SK-N-SH treated with all-trans-retinoic acid at 6 μM for 48 hours (cell line): ENCODE measurements at regions not wholly inside any gene's neighbourhood (a gene's known extent, or its start where the extent isn't known, plus 50 kb on each side); places are given as distances from the start of the nearest gene placed in this dataset.

Experiments
- ATAC-seq: fragments of 200-7000 bp; cut with Tn5 transposase; 3 replicates; pipeline ENCODE4 v1.9.1; 2020; ENCODE audit warnings: mild to moderate bottlenecking, moderate library complexity
- ARNTL ChIP-seq: fragments of 450-650 bp; formaldehyde crosslinking; IDR thresholded peaks from 2 replicates; pipeline ENCODE4 v1.5.0; 2020; ENCODE audit warnings: low read depth, mild to moderate bottlenecking, moderate library complexity, borderline replicate concordance
- BACH2 ChIP-seq: fragments of 250-450 bp; sonication (Bioruptor Pico); IDR thresholded peaks from 2 replicates; pipeline ENCODE4 v1.9.0; 2021; ENCODE audit warnings: mild to moderate bottlenecking, borderline replicate concordance
- CSDC2 ChIP-seq: fragments of 250-450 bp; sonication (Bioruptor Pico); IDR thresholded peaks from 2 replicates; pipeline ENCODE4 v1.5.0; 2020; ENCODE audit warnings: mild to moderate bottlenecking, moderate library complexity
- ESRRG ChIP-seq: fragments of 250-450 bp; sonication (Bioruptor Pico); IDR thresholded peaks from 2 replicates; pipeline ENCODE4 v1.6.1; 2021; ENCODE audit warnings: mild to moderate bottlenecking
- GLIS3 ChIP-seq: fragments of 250-450 bp; sonication (Bioruptor Pico); IDR thresholded peaks from 2 replicates; pipeline ENCODE4 v1.5.0; 2020; ENCODE audit warnings: mild to moderate bottlenecking, moderate library complexity
- ISL1 ChIP-seq: fragments of 250-450 bp; sonication (Bioruptor Pico); IDR thresholded peaks from 2 replicates; pipeline ENCODE4 v2.1.2; 2022; ENCODE audit warnings: mild to moderate bottlenecking, moderate library complexity
- OSR1 ChIP-seq: fragments of 250-450 bp; sonication (Bioruptor Pico); IDR thresholded peaks from 2 replicates; pipeline ENCODE4 v1.8.0; 2022; ENCODE audit warnings: moderate library complexity, mild to moderate bottlenecking, inconsistent platforms
- PPARA ChIP-seq: fragments of 250-450 bp; sonication (Bioruptor Pico); IDR thresholded peaks from 2 replicates; pipeline ENCODE4 v1.5.0; 2020; ENCODE audit warnings: mild to moderate bottlenecking, borderline replicate concordance
- RARB ChIP-seq: fragments of 250-450 bp; sonication (Bioruptor Pico); IDR thresholded peaks from 2 replicates; pipeline ENCODE4 v1.8.0; 2021; ENCODE audit warnings: mild to moderate bottlenecking, moderate library complexity
- SNAI2 ChIP-seq: fragments of 250-450 bp; sonication (Bioruptor Pico); IDR thresholded peaks from 2 replicates; pipeline ENCODE4 v1.5.0; 2020; ENCODE audit warnings: mild to moderate bottlenecking, moderate library complexity
- TCF4 ChIP-seq: fragments of 250-450 bp; sonication (Bioruptor Pico); IDR thresholded peaks from 2 replicates; pipeline ENCODE4 v1.8.0; 2021; ENCODE audit warnings: mild to moderate bottlenecking, moderate library complexity, borderline replicate concordance
- TOX ChIP-seq: fragments of 250-450 bp; sonication (Bioruptor Pico); IDR thresholded peaks from 2 replicates; pipeline ENCODE4 v1.8.0; 2021; ENCODE audit warnings: mild to moderate bottlenecking, moderate library complexity, borderline replicate concordance
- ZC3H10 ChIP-seq: fragments of 250-450 bp; sonication (Bioruptor Pico); IDR thresholded peaks from 2 replicates; pipeline ENCODE4 v1.5.1; 2021; ENCODE audit warnings: mild to moderate bottlenecking, moderate library complexity
- ZFP3 ChIP-seq: fragments of 250-450 bp; sonication (Bioruptor Pico); IDR thresholded peaks from 2 replicates; pipeline ENCODE4 v1.5.0; 2020; ENCODE audit warnings: mild to moderate bottlenecking, moderate library complexity
- ZFP30 ChIP-seq: fragments of 450-650 bp; formaldehyde crosslinking; IDR thresholded peaks from 2 replicates; pipeline ENCODE4 v1.5.0; 2022; ENCODE audit warnings: mild to moderate bottlenecking, moderate library complexity
- ZNF565 ChIP-seq: fragments of 450-650 bp; formaldehyde crosslinking; conservative IDR thresholded peaks from 2 replicates; pipeline ENCODE4 v1.5.0; 2020; ENCODE audit warnings: low read depth, mild to moderate bottlenecking, moderate library complexity
- ZNF70 ChIP-seq: fragments of 450-650 bp; formaldehyde crosslinking; IDR thresholded peaks from 2 replicates; pipeline ENCODE4 v1.5.0; 2020; ENCODE audit warnings: mild to moderate bottlenecking, moderate library complexity
- TF ChIP-seq, protein P1 (sequence below): fragments of 250-450 bp; sonication (Bioruptor Pico); IDR thresholded peaks from 2 replicates; pipeline ENCODE4 v1.5.1; 2020; ENCODE audit warnings: low read depth, mild to moderate bottlenecking, moderate library complexity
- TF ChIP-seq, protein P2 (sequence below): fragments of 250-450 bp; sonication (Bioruptor Pico); IDR thresholded peaks from 2 replicates; pipeline ENCODE4 v1.8.0; 2020; ENCODE audit warnings: mild to moderate bottlenecking, moderate library complexity, borderline replicate concordance
- TF ChIP-seq, protein P3 (sequence below): fragments of 250-450 bp; sonication (Bioruptor Pico); IDR thresholded peaks from 2 replicates; pipeline ENCODE4 v1.5.1; 2021; ENCODE audit warnings: mild to moderate bottlenecking, moderate library complexity
- TF ChIP-seq, protein P4 (sequence below): fragments of 250-450 bp; sonication (Bioruptor Pico); IDR thresholded peaks from 2 replicates; pipeline ENCODE4 v1.5.0; 2020; ENCODE audit warnings: mild to moderate bottlenecking, moderate library complexity

DNA sequence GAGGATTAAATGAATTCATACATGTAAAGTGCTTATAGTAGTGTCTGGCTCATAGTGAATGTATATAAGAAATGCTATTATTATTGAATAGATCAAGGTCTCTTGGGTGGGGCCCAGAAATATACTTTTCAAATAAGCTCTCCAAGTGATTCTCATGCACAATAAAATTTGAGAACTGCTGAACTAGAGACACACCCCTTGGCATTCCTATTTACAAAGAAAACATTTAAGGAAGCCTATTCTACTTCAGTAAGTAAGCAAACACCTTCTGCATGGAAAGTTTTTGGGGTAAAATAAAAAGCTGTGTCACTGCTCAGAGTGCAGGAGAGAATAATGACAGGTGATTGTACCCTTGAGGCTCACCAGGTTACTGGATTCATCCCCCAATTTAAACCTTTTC, 75.2 kb downstream of the EOMES start (continued):
- TF ChIP-seq, protein P1, sequence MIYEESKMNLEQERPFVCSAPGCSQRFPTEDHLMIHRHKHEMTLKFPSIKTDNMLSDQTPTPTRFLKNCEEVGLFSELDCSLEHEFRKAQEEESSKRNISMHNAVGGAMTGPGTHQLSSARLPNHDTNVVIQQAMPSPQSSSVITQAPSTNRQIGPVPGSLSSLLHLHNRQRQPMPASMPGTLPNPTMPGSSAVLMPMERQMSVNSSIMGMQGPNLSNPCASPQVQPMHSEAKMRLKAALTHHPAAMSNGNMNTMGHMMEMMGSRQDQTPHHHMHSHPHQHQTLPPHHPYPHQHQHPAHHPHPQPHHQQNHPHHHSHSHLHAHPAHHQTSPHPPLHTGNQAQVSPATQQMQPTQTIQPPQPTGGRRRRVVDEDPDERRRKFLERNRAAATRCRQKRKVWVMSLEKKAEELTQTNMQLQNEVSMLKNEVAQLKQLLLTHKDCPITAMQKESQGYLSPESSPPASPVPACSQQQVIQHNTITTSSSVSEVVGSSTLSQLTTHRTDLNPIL = no peak
- TF ChIP-seq CSDC2 (CRISPR knock-in tag) = no peak
- TF ChIP-seq GLIS3 (CRISPR knock-in tag) = no peak
- TF ChIP-seq, protein P2, sequence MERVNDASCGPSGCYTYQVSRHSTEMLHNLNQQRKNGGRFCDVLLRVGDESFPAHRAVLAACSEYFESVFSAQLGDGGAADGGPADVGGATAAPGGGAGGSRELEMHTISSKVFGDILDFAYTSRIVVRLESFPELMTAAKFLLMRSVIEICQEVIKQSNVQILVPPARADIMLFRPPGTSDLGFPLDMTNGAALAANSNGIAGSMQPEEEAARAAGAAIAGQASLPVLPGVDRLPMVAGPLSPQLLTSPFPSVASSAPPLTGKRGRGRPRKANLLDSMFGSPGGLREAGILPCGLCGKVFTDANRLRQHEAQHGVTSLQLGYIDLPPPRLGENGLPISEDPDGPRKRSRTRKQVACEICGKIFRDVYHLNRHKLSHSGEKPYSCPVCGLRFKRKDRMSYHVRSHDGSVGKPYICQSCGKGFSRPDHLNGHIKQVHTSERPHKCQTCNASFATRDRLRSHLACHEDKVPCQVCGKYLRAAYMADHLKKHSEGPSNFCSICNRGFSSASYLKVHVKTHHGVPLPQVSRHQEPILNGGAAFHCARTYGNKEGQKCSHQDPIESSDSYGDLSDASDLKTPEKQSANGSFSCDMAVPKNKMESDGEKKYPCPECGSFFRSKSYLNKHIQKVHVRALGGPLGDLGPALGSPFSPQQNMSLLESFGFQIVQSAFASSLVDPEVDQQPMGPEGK (CRISPR knock-in tag) = no peak
- TF ChIP-seq, protein P3, sequence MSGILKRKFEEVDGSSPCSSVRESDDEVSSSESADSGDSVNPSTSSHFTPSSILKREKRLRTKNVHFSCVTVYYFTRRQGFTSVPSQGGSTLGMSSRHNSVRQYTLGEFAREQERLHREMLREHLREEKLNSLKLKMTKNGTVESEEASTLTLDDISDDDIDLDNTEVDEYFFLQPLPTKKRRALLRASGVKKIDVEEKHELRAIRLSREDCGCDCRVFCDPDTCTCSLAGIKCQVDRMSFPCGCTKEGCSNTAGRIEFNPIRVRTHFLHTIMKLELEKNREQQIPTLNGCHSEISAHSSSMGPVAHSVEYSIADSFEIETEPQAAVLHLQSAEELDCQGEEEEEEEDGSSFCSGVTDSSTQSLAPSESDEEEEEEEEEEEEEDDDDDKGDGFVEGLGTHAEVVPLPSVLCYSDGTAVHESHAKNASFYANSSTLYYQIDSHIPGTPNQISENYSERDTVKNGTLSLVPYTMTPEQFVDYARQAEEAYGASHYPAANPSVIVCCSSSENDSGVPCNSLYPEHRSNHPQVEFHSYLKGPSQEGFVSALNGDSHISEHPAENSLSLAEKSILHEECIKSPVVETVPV (CRISPR knock-in tag) = no peak
- TF ChIP-seq BACH2 (CRISPR knock-in tag) = no peak

DNA sequence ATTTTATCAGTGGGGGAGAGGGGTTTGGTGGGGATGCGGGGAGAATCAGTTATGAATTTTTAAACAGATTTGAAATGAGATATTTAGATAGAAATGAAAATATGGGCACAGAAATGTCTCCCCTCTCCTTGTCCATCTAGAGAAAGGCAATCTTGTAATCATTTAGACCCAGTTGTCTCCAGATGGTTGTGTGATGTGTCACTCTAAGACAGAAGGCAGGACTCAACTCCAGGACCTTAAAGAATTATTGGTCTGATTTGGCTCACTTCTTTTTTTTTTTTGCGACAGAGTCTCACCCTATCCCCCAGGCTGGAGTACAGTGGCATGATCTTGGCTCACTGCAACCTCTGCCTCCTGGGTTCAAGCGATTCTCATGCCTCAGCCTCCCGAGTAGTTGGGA, 77.2 kb downstream of the EOMES start:
- ATAC-seq = no peak
- TF ChIP-seq ZNF70 (CRISPR knock-in tag) = no peak
- no peak for TF ChIP-seq ISL1 (CRISPR knock-in tag)
- no peak for TF ChIP-seq SNAI2 (CRISPR knock-in tag)
- TF ChIP-seq ZFP30 = no peak
- TF ChIP-seq ZC3H10 = no peak
- TF ChIP-seq, protein P2 (CRISPR knock-in tag) = no peak
- no peak for TF ChIP-seq OSR1 (CRISPR knock-in tag)
- TF ChIP-seq, protein P3 (CRISPR knock-in tag) = no peak
- no peak for TF ChIP-seq CSDC2 (CRISPR knock-in tag)
- TF ChIP-seq TCF4 (CRISPR knock-in tag) = no peak
- TF ChIP-seq ZNF565 (CRISPR knock-in tag) = no peak
- TF ChIP-seq RARB (CRISPR knock-in tag) = no peak
- no peak for TF ChIP-seq ZFP3
- TF ChIP-seq ESRRG = no peak

DNA sequence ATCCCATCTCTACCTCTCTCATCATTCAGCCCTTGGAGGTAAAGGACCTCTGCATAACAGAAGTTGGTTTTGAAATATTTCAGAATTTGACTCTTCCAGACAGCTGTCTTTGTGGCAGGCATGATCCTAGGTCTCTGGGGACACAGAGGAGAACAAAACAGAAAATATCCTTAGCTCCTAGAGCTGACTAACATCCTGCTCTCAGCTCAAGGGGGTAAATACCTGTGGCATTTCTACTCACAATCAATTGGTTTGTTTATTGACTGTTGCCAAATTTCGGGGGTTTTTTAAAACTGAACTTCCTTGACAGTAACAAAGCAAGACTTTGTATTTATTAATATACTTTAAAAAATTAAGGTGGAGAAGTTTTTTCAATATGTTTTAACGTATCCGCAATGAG, 78.8 kb downstream of the EOMES start:
- no peak for ATAC-seq

DNA sequence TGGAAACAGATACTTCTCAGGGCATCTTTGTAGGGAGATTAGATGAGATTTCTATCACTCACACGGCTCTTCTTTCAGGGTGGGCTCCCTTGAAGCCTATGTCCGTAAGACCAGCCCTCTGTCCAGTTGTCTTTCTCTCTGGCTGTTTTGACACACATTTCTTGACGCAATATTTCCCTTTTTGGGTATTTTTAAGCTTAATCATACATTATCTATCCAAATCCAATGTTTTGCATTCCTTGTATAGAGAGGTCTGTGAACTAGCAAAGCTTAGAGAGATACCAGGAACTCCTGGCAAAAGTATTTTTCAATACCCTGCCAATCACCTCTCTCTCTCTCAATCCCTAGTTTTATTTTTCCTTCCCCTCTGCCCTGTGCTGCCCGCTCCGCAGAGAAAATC, 79.3 kb downstream of the EOMES start:
- no peak for ATAC-seq
- TF ChIP-seq OSR1 (CRISPR knock-in tag) (no peak), TOX (CRISPR knock-in tag) (no peak), ISL1 (CRISPR knock-in tag) (no peak), SNAI2 (CRISPR knock-in tag) (no peak), ZC3H10 (no peak), TCF4 (CRISPR knock-in tag) (no peak), PPARA (CRISPR knock-in tag) (no peak), ZFP30 (no peak), RARB (CRISPR knock-in tag) (no peak), ZFP3 (no peak)
- TF ChIP-seq, protein P4, sequence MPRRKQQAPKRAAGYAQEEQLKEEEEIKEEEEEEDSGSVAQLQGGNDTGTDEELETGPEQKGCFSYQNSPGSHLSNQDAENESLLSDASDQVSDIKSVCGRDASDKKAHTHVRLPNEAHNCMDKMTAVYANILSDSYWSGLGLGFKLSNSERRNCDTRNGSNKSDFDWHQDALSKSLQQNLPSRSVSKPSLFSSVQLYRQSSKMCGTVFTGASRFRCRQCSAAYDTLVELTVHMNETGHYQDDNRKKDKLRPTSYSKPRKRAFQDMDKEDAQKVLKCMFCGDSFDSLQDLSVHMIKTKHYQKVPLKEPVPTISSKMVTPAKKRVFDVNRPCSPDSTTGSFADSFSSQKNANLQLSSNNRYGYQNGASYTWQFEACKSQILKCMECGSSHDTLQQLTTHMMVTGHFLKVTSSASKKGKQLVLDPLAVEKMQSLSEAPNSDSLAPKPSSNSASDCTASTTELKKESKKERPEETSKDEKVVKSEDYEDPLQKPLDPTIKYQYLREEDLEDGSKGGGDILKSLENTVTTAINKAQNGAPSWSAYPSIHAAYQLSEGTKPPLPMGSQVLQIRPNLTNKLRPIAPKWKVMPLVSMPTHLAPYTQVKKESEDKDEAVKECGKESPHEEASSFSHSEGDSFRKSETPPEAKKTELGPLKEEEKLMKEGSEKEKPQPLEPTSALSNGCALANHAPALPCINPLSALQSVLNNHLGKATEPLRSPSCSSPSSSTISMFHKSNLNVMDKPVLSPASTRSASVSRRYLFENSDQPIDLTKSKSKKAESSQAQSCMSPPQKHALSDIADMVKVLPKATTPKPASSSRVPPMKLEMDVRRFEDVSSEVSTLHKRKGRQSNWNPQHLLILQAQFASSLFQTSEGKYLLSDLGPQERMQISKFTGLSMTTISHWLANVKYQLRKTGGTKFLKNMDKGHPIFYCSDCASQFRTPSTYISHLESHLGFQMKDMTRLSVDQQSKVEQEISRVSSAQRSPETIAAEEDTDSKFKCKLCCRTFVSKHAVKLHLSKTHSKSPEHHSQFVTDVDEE = no peak
- TF ChIP-seq, protein P2 (CRISPR knock-in tag) = no peak
- TF ChIP-seq, protein P1 = no peak

More for the DNA sequence above, 78.8 kb downstream of the EOMES start:
- TF ChIP-seq ARNTL (CRISPR knock-in tag) (no peak), ZFP30 (no peak), ZNF565 (CRISPR knock-in tag) (no peak), TCF4 (CRISPR knock-in tag) (no peak)
- TF ChIP-seq, all 23 proteins: peak for 0
